ENCODE measurements at regions not wholly inside any gene's neighbourhood (a gene's known extent, or its start where the extent isn't known, plus 50 kb on each side); places are given as distances from the start of the nearest gene placed in this dataset.

GRCh38 chr4:31370866-31371465, 650.8 kb downstream of the PCDH7 start:
- H3K27me3 ChIP-seq (ENCODE audit: control insufficient read depth in 1 of 2, insufficient read depth in 1 of 2, low read length in 2 of 2), result no peaks in the 10 kb centered on the region
- H4K8ac ChIP-seq (ENCODE audit: low read length), result no peak overlapping the region
- H3K36me3 ChIP-seq (ENCODE audit: control insufficient read depth in 1 of 2, insufficient read depth in 2 of 2, low read depth in 1 of 2, low read length in 2 of 2), result no peaks in the 10 kb centered on the region
- H4K91ac ChIP-seq (ENCODE audit: low read length), result no peak overlapping the region
- H3K79me1 ChIP-seq (replicated peaks; ENCODE audit: low read length, poor library complexity, severe bottlenecking), result no peaks in the 10 kb centered on the region
- H3K23ac ChIP-seq (ENCODE audit: low read length in 2 of 2), result no peak overlapping the region
- no peak overlapping the region for H3K14ac ChIP-seq (ENCODE audit: low read length in 2 of 2)
- 50% methylated on average over 2 of the region's 3 CpGs for WGBS
- no peak overlapping the region for H2AFZ ChIP-seq (ENCODE audit: low read depth, low read length)
- H3K4me2 ChIP-seq (ENCODE audit: low read length, poor library complexity, severe bottlenecking), result no peak overlapping the region
- H3K9ac ChIP-seq (ENCODE audit: low read length), result no peak overlapping the region
- H2BK120ac ChIP-seq (ENCODE audit: low read depth, low read length), result no peak overlapping the region
- no peak overlapping the region for H3K4ac ChIP-seq (ENCODE audit: low read depth in 1 of 2, low read length in 2 of 2)
- no peak overlapping the region for H2AK5ac ChIP-seq (ENCODE audit: low read length, severe bottlenecking)
- peak; percentile 52 for DNase-seq
- no peak overlapping the region for H3K4me3 ChIP-seq (ENCODE audit: insufficient read depth in 1 of 2, low read depth in 1 of 2, low read length in 2 of 2)
- H2BK12ac ChIP-seq (ENCODE audit: low read length in 2 of 2), result no peak overlapping the region
- no peaks in the 10 kb centered on the region for H3K9me3 ChIP-seq (ENCODE audit: control insufficient read depth, low read length)
- H3K4me1 ChIP-seq (ENCODE audit: control insufficient read depth, insufficient read depth, low read depth, low read length), result no peaks in the 10 kb centered on the region
- no peak overlapping the region for H3K18ac ChIP-seq (ENCODE audit: low read depth in 1 of 2, low read length in 2 of 2)
- H2BK15ac ChIP-seq (ENCODE audit: low read depth, poor library complexity, severe bottlenecking), result no peak overlapping the region
- no peak overlapping the region for H3K27ac ChIP-seq (ENCODE audit: low read length, poor library complexity, severe bottlenecking)
- no peak overlapping the region for H2BK5ac ChIP-seq (ENCODE audit: low read depth, low read length, poor library complexity, severe bottlenecking)

GRCh38 chr4:31374256-31374960, 654.2 kb downstream of the PCDH7 start:
- Histone ChIP-seq H3K9me3 (ENCODE audit: control insufficient read depth, low read length) (no peaks in the 10 kb centered on the region), H3K18ac (ENCODE audit: low read depth in 1 of 2, low read length in 2 of 2) (no peak overlapping the region), H3K27ac (ENCODE audit: low read length, poor library complexity, severe bottlenecking) (no peak overlapping the region), H2BK15ac (ENCODE audit: low read depth, poor library complexity, severe bottlenecking) (no peak overlapping the region), H2AK5ac (ENCODE audit: low read length, severe bottlenecking) (no peak overlapping the region), H2BK5ac (ENCODE audit: low read depth, low read length, poor library complexity, severe bottlenecking) (no peak overlapping the region), H2BK120ac (ENCODE audit: low read depth, low read length) (no peak overlapping the region), H3K27me3 (ENCODE audit: control insufficient read depth in 1 of 2, insufficient read depth in 1 of 2, low read length in 2 of 2) (no peaks in the 10 kb centered on the region), H4K8ac (ENCODE audit: low read length) (no peak overlapping the region), H3K9ac (ENCODE audit: low read length) (no peak overlapping the region), H3K23ac (ENCODE audit: low read length in 2 of 2) (no peak overlapping the region), H4K91ac (ENCODE audit: low read length) (no peak overlapping the region), H2AFZ (ENCODE audit: low read depth, low read length) (no peak overlapping the region), H3K4ac (ENCODE audit: low read depth in 1 of 2, low read length in 2 of 2) (no peak overlapping the region), H2BK12ac (ENCODE audit: low read length in 2 of 2) (no peak overlapping the region), H3K4me2 (ENCODE audit: low read length, poor library complexity, severe bottlenecking) (no peak overlapping the region), H3K79me1 (replicated peaks; ENCODE audit: low read length, poor library complexity, severe bottlenecking) (no peaks in the 10 kb centered on the region), H3K4me1 (ENCODE audit: control insufficient read depth, insufficient read depth, low read depth, low read length) (no peaks in the 10 kb centered on the region), H3K36me3 (ENCODE audit: control insufficient read depth in 1 of 2, insufficient read depth in 2 of 2, low read depth in 1 of 2, low read length in 2 of 2) (no peaks in the 10 kb centered on the region), H3K4me3 (ENCODE audit: insufficient read depth in 1 of 2, low read depth in 1 of 2, low read length in 2 of 2) (no peak overlapping the region), H3K14ac (ENCODE audit: low read length in 2 of 2) (no peak overlapping the region)
- 100% methylated on average over 2 of the region's 3 CpGs for WGBS
- DNase-seq, result no peak

- no peaks in the 10 kb centered on the region for H3K27me3 ChIP-seq (ENCODE audit: control insufficient read depth in 1 of 2, insufficient read depth in 1 of 2, low read length in 2 of 2)
- no peak overlapping the region for H2AFZ ChIP-seq (ENCODE audit: low read depth, low read length)
- H3K4me2 ChIP-seq (ENCODE audit: low read length, poor library complexity, severe bottlenecking), result no peak overlapping the region
- H4K91ac ChIP-seq (ENCODE audit: low read length), result no peak overlapping the region
- no peak overlapping the region for H3K23ac ChIP-seq (ENCODE audit: low read length in 2 of 2)
- H2BK12ac ChIP-seq (ENCODE audit: low read length in 2 of 2), result no peak overlapping the region
- no peaks in the 10 kb centered on the region for H3K9me3 ChIP-seq (ENCODE audit: control insufficient read depth, low read length)
- no peak overlapping the region for H2AK5ac ChIP-seq (ENCODE audit: low read length, severe bottlenecking)
- H3K4me3 ChIP-seq (ENCODE audit: insufficient read depth in 1 of 2, low read depth in 1 of 2, low read length in 2 of 2), result no peak overlapping the region
- H2BK120ac ChIP-seq (ENCODE audit: low read depth, low read length), result no peak overlapping the region
- H4K8ac ChIP-seq (ENCODE audit: low read length), result no peak overlapping the region
- H2BK5ac ChIP-seq (ENCODE audit: low read depth, low read length, poor library complexity, severe bottlenecking), result no peak overlapping the region
- no peak overlapping the region for H3K9ac ChIP-seq (ENCODE audit: low read length)
- no peaks in the 10 kb centered on the region for H3K79me1 ChIP-seq (replicated peaks; ENCODE audit: low read length, poor library complexity, severe bottlenecking)
- no peak overlapping the region for H3K18ac ChIP-seq (ENCODE audit: low read depth in 1 of 2, low read length in 2 of 2)
- H3K27ac ChIP-seq (ENCODE audit: low read length, poor library complexity, severe bottlenecking), result no peak overlapping the region
- H3K4me1 ChIP-seq (ENCODE audit: control insufficient read depth, insufficient read depth, low read depth, low read length), result no peaks in the 10 kb centered on the region
- no peak for DNase-seq
- H2BK15ac ChIP-seq (ENCODE audit: low read depth, poor library complexity, severe bottlenecking), result no peak overlapping the region
- no peak overlapping the region for H3K4ac ChIP-seq (ENCODE audit: low read depth in 1 of 2, low read length in 2 of 2)
- WGBS, result 88% methylated on average over 5 of the region's 5 CpGs
- no peaks in the 10 kb centered on the region for H3K36me3 ChIP-seq (ENCODE audit: control insufficient read depth in 1 of 2, insufficient read depth in 2 of 2, low read depth in 1 of 2, low read length in 2 of 2)
- no peak overlapping the region for H3K14ac ChIP-seq (ENCODE audit: low read length in 2 of 2)
Measured at GRCh38 chr4:31375936-31376335, 655.8 kb downstream of the PCDH7 start.

GRCh38 chr4:31379364-31379763, 659.2 kb downstream of the PCDH7 start:
- Histone ChIP-seq H3K4me3 (ENCODE audit: insufficient read depth in 1 of 2, low read depth in 1 of 2, low read length in 2 of 2) (no peak overlapping the region), H3K27me3 (ENCODE audit: control insufficient read depth in 1 of 2, insufficient read depth in 1 of 2, low read length in 2 of 2) (no peaks in the 10 kb centered on the region), H2BK15ac (ENCODE audit: low read depth, poor library complexity, severe bottlenecking) (no peak overlapping the region), H2BK12ac (ENCODE audit: low read length in 2 of 2) (no peak overlapping the region), H3K18ac (ENCODE audit: low read depth in 1 of 2, low read length in 2 of 2) (no peak overlapping the region), H2AFZ (ENCODE audit: low read depth, low read length) (no peak overlapping the region), H3K79me1 (replicated peaks; ENCODE audit: low read length, poor library complexity, severe bottlenecking) (no peaks in the 10 kb centered on the region), H2BK120ac (ENCODE audit: low read depth, low read length) (no peak overlapping the region), H3K36me3 (ENCODE audit: control insufficient read depth in 1 of 2, insufficient read depth in 2 of 2, low read depth in 1 of 2, low read length in 2 of 2) (no peaks in the 10 kb centered on the region), H3K14ac (ENCODE audit: low read length in 2 of 2) (no peak overlapping the region), H3K9ac (ENCODE audit: low read length) (no peak overlapping the region), H3K4ac (ENCODE audit: low read depth in 1 of 2, low read length in 2 of 2) (no peak overlapping the region), H3K9me3 (ENCODE audit: control insufficient read depth, low read length) (no peaks in the 10 kb centered on the region), H4K91ac (ENCODE audit: low read length) (no peak overlapping the region), H3K23ac (ENCODE audit: low read length in 2 of 2) (no peak overlapping the region), H3K4me2 (ENCODE audit: low read length, poor library complexity, severe bottlenecking) (no peak overlapping the region), H3K27ac (ENCODE audit: low read length, poor library complexity, severe bottlenecking) (no peak overlapping the region), H2AK5ac (ENCODE audit: low read length, severe bottlenecking) (no peak overlapping the region), H2BK5ac (ENCODE audit: low read depth, low read length, poor library complexity, severe bottlenecking) (no peak overlapping the region), H4K8ac (ENCODE audit: low read length) (no peak overlapping the region), H3K4me1 (ENCODE audit: control insufficient read depth, insufficient read depth, low read depth, low read length) (no peaks in the 10 kb centered on the region)
- 86% methylated on average over 2 of the region's 2 CpGs for WGBS
- no peak for DNase-seq
